K562 (cell line): ENCODE measurements at regions not wholly inside any gene's neighbourhood (a gene's known extent, or its start where the extent isn't known, plus 50 kb on each side); places are given as distances from the start of the nearest gene placed in this dataset.

Source experiments
- ATAC-seq: fragments of 200-7000 bp; cut with Tn5 transposase; 3 replicates; pipeline ENCODE4 v1.9.1; 2020; ENCODE audit warnings: moderate library complexity
- BruUV-seq: library from RNA; stranded (reverse); fragments of 400-500 nt; replicated peaks from 2 replicates; lab custom pipeline; 2021; lab: Mats Ljungman, UMichigan
- CTCF ChIA-PET: fragments of 300-600 bp; formaldehyde crosslinking; extraction: SDS; loops from one replicate; lab custom pipeline; 2021; ENCODE audit warnings: low intra/inter-chr PET ratio; lab: Yijun Ruan, JAX
- POLR2A ChIA-PET: fragments of 300-600, 350-650 bp; sonication (Branson Sonifier 250); formaldehyde crosslinking; extraction: SDS; loops from one replicate; lab custom pipeline; 2021; ENCODE audit warnings: antibody characterized with exemption, inconsistent platforms; lab: Yijun Ruan, JAX
- DNase-seq, 4 experiments: peaks; one replicate each; pipeline versions ENCODE4 v3.0.0 to v3.0.0-alpha.2; 2011 to 2018; ENCODE audit warnings: low spot score in 3 of 4, mixed read lengths in 3 of 4; ENCODE audit errors: extremely low read depth in 1 of 4
- FAIRE-seq: peaks from 2 replicates; lab custom pipeline; 2011; peaks lifted over from hg19 to GRCh38; lab: Jason Lieb, UNC
- H2AFZ ChIP-seq: 2 replicates; pipeline ENCODE4 v1.6.0; 2011; ENCODE audit warnings: low read depth, low read length, control low read depth, inconsistent platforms
- H3K27ac ChIP-seq: fragments of 200-600 bp; 3 replicates; pipeline ENCODE4 v1.8.0; 2011; ENCODE audit warnings: low read depth, mild to moderate bottlenecking, control low read depth, inconsistent platforms, low read length, moderate library complexity, mixed read lengths; ENCODE audit errors: extremely low read depth
- H3K27me3 ChIP-seq, 2 experiments: fragments of 300-600 bp in 1 of 2; 2 replicates in 1 of 2; 3 replicates in 1 of 2; pipeline versions ENCODE4 v1.6.0 to v1.8.0; 2011; ENCODE audit warnings: inconsistent platforms in 2 of 2, low read length in 2 of 2, mild to moderate bottlenecking in 1 of 2, mixed read lengths in 1 of 2, moderate library complexity in 1 of 2; ENCODE audit not compliant: control insufficient read depth in 2 of 2, insufficient read depth in 2 of 2
- H3K36me3 ChIP-seq: fragments of 300-600 bp; 3 replicates; pipeline ENCODE4 v1.8.0; 2011; ENCODE audit warnings: mild to moderate bottlenecking, low read length, inconsistent platforms; ENCODE audit not compliant: control insufficient read depth, insufficient read depth
- H3K4me1 ChIP-seq, 2 experiments: fragments of 200-600 bp in 1 of 2; replicated peaks in 1 of 2; 2 replicates in 1 of 2; 3 replicates in 1 of 2; pipeline versions ENCODE4 v1.5.1 to v1.8.0; 2011; ENCODE audit warnings: inconsistent platforms in 2 of 2, low read length in 2 of 2, mild to moderate bottlenecking in 1 of 2, mixed read lengths in 1 of 2, moderate library complexity in 1 of 2; ENCODE audit not compliant: control insufficient read depth in 2 of 2, insufficient read depth in 2 of 2
- H3K4me2 ChIP-seq: 2 replicates; pipeline ENCODE4 v1.6.1; 2011; ENCODE audit warnings: low read length, control low read depth, inconsistent platforms, mixed read lengths; ENCODE audit not compliant: insufficient read depth
- H3K4me3 ChIP-seq: fragments of 200-600 bp; sonication (generic), shearing (Covaris generic); 2 replicates; pipeline ENCODE4 v1.5.1; 2016; ENCODE audit warnings: control low read depth, inconsistent platforms
- H3K79me2 ChIP-seq: fragments of 200-600 bp; 3 replicates; pipeline ENCODE4 v1.8.0; 2011; ENCODE audit warnings: low read length, inconsistent platforms; ENCODE audit not compliant: control insufficient read depth, insufficient read depth
- H3K9ac ChIP-seq, 2 experiments: 2 replicates each; pipeline versions ENCODE4 v1.6.0 to v1.6.1; 2011; ENCODE audit warnings: low read depth in 2 of 2, low read length in 2 of 2, control low read depth in 1 of 2, inconsistent platforms in 1 of 2, mild to moderate bottlenecking in 1 of 2, mixed read lengths in 1 of 2; ENCODE audit not compliant: insufficient read depth in 1 of 2
- H3K9me1 ChIP-seq: one replicate; pipeline ENCODE4 v1.6.0; 2011; ENCODE audit warnings: inconsistent platforms, mild to moderate bottlenecking, low read length, moderate library complexity; ENCODE audit not compliant: control insufficient read depth, insufficient read depth
- H3K9me3 ChIP-seq: replicated peaks from 2 replicates; pipeline ENCODE4 v1.5.1; 2011; ENCODE audit warnings: low read depth, low read length, inconsistent platforms; ENCODE audit not compliant: control insufficient read depth, insufficient read depth
- H4K20me1 ChIP-seq: replicated peaks from 2 replicates; pipeline ENCODE4 v1.6.1; 2011; ENCODE audit warnings: low read length, inconsistent platforms, mixed read lengths; ENCODE audit not compliant: control insufficient read depth, insufficient read depth
- ATF3 ChIP-seq, 2 experiments: fragments of 450-650 bp in 1 of 2; sonication (generic) in 1 of 2; formaldehyde crosslinking in 1 of 2; IDR thresholded peaks in 1 of 2; conservative IDR thresholded peaks in 1 of 2; 2 replicates each; pipeline versions ENCODE4 v1.6.1 to v1.8.1; 2016 to 2023; ENCODE audit warnings: mild to moderate bottlenecking in 2 of 2, moderate library complexity in 2 of 2, inconsistent platforms in 1 of 2, missing genetic modification reagents in 1 of 2
- BCLAF1 ChIP-seq, 2 experiments: fragments of 450-650 bp in 1 of 2; IDR thresholded peaks; 2 replicates each; pipeline ENCODE4 v1.6.1; 2011 to 2017; ENCODE audit warnings: low read depth in 2 of 2, antibody characterized with exemption in 1 of 2, borderline replicate concordance in 1 of 2, low read length in 1 of 2, mild to moderate bottlenecking in 1 of 2, mixed read lengths in 1 of 2; ENCODE audit not compliant: control insufficient read depth in 1 of 2
- CREM ChIP-seq: IDR thresholded peaks from 2 replicates; pipeline ENCODE4 v1.6.1; 2014; ENCODE audit warnings: antibody characterized with exemption, low read depth
- CTCFL ChIP-seq: IDR thresholded peaks from 2 replicates; pipeline ENCODE4 v1.6.1; 2011; ENCODE audit warnings: borderline replicate concordance, low read depth, mild to moderate bottlenecking, moderate library complexity, low read length; ENCODE audit not compliant: insufficient read depth, poor library complexity, severe bottlenecking
- ELF2 ChIP-seq: fragments of 250-450 bp; sonication (Bioruptor Pico); IDR thresholded peaks from 2 replicates; pipeline ENCODE4 v1.5.0; 2021; ENCODE audit warnings: mild to moderate bottlenecking
- NFIC ChIP-seq: fragments of 450-650 bp; IDR thresholded peaks from 2 replicates; pipeline ENCODE4 v1.6.1; 2017; ENCODE audit warnings: mild to moderate bottlenecking, inconsistent platforms
- NRF1 ChIP-seq, 2 experiments: fragments of 450-650 bp; IDR thresholded peaks in 1 of 2; conservative IDR thresholded peaks in 1 of 2; 2 replicates each; pipeline ENCODE4 v1.6.1; 2014; ENCODE audit warnings: mild to moderate bottlenecking in 2 of 2
- PRMT5 ChIP-seq: sonication (generic); formaldehyde crosslinking; IDR thresholded peaks from 2 replicates; pipeline ENCODE4 v1.5.0; 2020; ENCODE audit warnings: missing genetic modification reagents
- RBM39 ChIP-seq: fragments of 200-400 bp; formaldehyde crosslinking; optimal IDR thresholded peaks from 2 replicates; pipeline ENCODE3; 2018; ENCODE audit warnings: low read depth, low read length
- STAT5A ChIP-seq: IDR thresholded peaks from 2 replicates; pipeline ENCODE4 v1.6.1; 2012; ENCODE audit warnings: low read length, inconsistent platforms, borderline replicate concordance
- TCF3 ChIP-seq: sonication (generic); formaldehyde crosslinking; IDR thresholded peaks from 2 replicates; pipeline ENCODE4 v1.4.0; 2020; ENCODE audit warnings: mild to moderate bottlenecking, missing genetic modification reagents
- TEAD1 ChIP-seq, 2 experiments: fragments of 450-650 bp in 1 of 2; sonication (generic) in 1 of 2; formaldehyde crosslinking; IDR thresholded peaks; 2 replicates each; pipeline versions ENCODE4 v1.4.0 to v1.8.0; 2020 to 2022; ENCODE audit warnings: mild to moderate bottlenecking in 2 of 2, missing genetic modification reagents in 1 of 2
- TRIM24 ChIP-seq, 2 experiments: fragments of 450-650 bp; IDR thresholded peaks; 2 replicates each; pipeline ENCODE4 v1.6.1; 2016
- ZNF785 ChIP-seq: fragments of 250-450 bp; sonication (Bioruptor Pico); IDR thresholded peaks from 2 replicates; pipeline ENCODE4 v1.4.0; 2020; ENCODE audit warnings: mild to moderate bottlenecking
- WGBS: fragments of 100-300 bp; shearing (Covaris generic); methylation state at CpG from one replicate; pipeline ENCODE4 v1.1.6; 2016; ENCODE audit warnings: low coverage, mixed read lengths; ENCODE audit not compliant: insufficient coverage; ENCODE audit errors: missing lambda C conversion rate; 5-methylcytosine and 5-hydroxymethylcytosine counted together
- in situ Hi-C: fragments of 300-500 bp; cut with MboI; formaldehyde crosslinking; loops from 4 replicates; pipeline ENCODE4 v1.15.0; 2018; ENCODE audit warnings: inconsistent platforms, mixed read lengths
- intact Hi-C: fragments of 100-400 bp; cut with micrococcal nuclease; formaldehyde crosslinking; loops from 2 replicates; pipeline ENCODE4 v1.14.2; 2022

GRCh38 chr13:56459286-56459685, 681.4 kb upstream of the PRR20A start:
- Histone ChIP-seq H2AFZ (no peak overlapping the region), H3K9me3 (no peaks in the 10 kb centered on the region), H4K20me1 (no peaks in the 10 kb centered on the region), H3K4me3 (no peak overlapping the region), H3K27me3 (no peaks in the 10 kb centered on the region), H3K4me1 (no peaks in the 10 kb centered on the region), H3K4me2 (no peak overlapping the region), H3K79me2 (no peaks in the 10 kb centered on the region), H3K36me3 (no peaks in the 10 kb centered on the region), H3K9ac (no peak overlapping the region), H3K9me1 (no peaks in the 10 kb centered on the region), H3K27ac (no peak overlapping the region)
- ChIA-PET CTCF (no interaction called here), POLR2A (no interaction called here)
- intact Hi-C loops (no loop called here), in situ Hi-C loops (no loop called here)
- ATAC-seq = no peak
- no TSS peak for BruUV-seq
- WGBS = 0% methylated on average over 1 of the region's 1 CpG
- DNase-seq = no peak
- no peak for FAIRE-seq
- no peak for TF ChIP-seq ELF2 (CRISPR knock-in tag)
- TF ChIP-seq PRMT5 (CRISPR knock-in tag) = no peak
- TF ChIP-seq CTCFL = no peak
- TF ChIP-seq STAT5A = no peak
- no peak for TF ChIP-seq TRIM24 (IDR thresholded peaks at IDR 0.05)
- no peak for TF ChIP-seq NFIC
- no peak for TF ChIP-seq ATF3 (IDR thresholded peaks at IDR 0.05)
- TF ChIP-seq ATF3 (CRISPR knock-in tag; conservative IDR thresholded peaks at IDR 0.05) = no peak
- TF ChIP-seq ZNF785 (CRISPR knock-in tag) = no peak
- TF ChIP-seq RBM39 = no peak
- TF ChIP-seq TCF3 = no peak
- no peak for TF ChIP-seq CREM
- TF ChIP-seq BCLAF1 (IDR thresholded peaks at IDR 0.05; ENCODE audit: borderline replicate concordance in 1 of 2, control insufficient read depth in 1 of 2, low read depth in 2 of 2, low read length in 1 of 2) = no peak
- no peak for TF ChIP-seq TEAD1 (CRISPR knock-in tag; IDR thresholded peaks at IDR 0.05)
- TF ChIP-seq NRF1 (conservative IDR thresholded peaks at IDR 0.05 in 1 of 2, IDR thresholded peaks at IDR 0.05 in 1 of 2) = no peak
